ENCODE measurements at regions not wholly inside any gene's neighbourhood (a gene's known extent, or its start where the extent isn't known, plus 50 kb on each side); places are given as distances from the start of the nearest gene placed in this dataset.

DNA sequence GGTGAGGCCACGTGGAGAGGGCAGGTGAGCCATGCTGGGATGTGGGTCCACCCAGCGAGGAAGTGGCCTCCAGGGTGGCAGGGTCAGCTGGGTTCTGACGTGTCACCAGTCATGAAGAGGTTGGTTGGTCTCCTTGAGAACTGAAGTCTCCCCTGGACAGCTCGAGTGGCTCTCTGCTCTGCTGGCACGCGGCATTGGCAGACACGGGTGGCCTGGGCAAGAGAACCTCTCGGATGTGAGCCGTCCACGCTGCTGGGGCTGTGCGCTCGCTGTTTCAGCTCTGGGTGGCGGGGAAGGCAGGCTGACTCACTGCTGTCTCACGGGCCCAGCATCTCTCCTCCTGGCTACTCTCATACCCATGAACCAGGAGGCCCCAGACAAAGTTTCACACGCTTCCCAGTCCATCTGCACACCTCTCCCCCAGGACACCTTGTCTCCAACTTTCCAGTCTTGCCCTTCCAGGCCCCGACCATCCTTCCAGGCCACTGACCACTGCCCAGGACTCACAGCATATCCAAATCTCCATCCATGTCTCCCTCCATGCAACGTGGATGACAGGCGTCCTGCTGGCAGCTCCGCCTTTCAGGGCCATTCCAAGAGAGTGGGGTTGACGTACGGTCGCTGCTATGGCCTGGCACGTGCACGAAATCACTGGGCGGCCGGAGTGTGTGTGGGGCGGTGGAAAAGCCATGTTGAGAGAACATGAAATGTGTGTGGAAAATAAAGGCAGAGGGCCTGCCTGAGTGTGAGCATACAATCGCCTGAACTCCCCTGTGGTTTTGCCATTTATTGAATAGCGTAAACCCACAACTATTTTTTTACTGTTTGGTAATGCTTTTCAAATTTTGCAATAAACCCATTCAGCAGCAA lies 145.0 kb upstream of the COL5A1 start:
- TF ChIP-seq POLR2AphosphoS5 (IDR thresholded peaks at IDR 0.05) = no peak
- TF ChIP-seq CTCF (IDR thresholded peaks at IDR 0.05) = no peak
- no peak for TF ChIP-seq POLR2A (IDR thresholded peaks at IDR 0.05)
- TF ChIP-seq EP300 (IDR thresholded peaks at IDR 0.05; ENCODE audit: low read depth) = no peak

Data from transverse colon (tissue), 4 donors.